ENCODE measurements at regions not wholly inside any gene's neighbourhood (a gene's known extent, or its start where the extent isn't known, plus 50 kb on each side); places are given as distances from the start of the nearest gene placed in this dataset.

DNA sequence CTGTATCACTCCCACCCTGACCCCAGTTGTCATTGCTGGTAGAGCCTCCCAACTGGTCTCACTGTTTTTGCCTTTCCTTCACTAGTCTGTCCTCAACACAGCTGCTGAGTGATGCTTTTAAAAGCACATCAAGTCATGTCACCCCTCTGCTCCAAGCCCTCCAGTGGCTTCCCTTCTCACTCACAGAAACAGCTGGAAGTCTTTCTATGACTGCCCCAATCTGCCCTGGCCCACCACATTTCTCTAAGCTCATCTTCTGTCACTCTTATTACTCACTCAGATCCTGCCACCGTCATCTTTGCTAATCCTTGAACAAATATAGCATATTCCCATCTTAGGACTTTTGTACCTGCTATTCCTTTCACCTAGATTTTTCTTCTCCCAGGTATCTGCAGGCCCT lies 242.6 kb upstream of the RBBP8 start:
- WGBS = 91% methylated on average over 1 of the region's 1 CpG
- no peaks in the 10 kb centered on the region for H3K4me1 ChIP-seq (replicated peaks)

DNA sequence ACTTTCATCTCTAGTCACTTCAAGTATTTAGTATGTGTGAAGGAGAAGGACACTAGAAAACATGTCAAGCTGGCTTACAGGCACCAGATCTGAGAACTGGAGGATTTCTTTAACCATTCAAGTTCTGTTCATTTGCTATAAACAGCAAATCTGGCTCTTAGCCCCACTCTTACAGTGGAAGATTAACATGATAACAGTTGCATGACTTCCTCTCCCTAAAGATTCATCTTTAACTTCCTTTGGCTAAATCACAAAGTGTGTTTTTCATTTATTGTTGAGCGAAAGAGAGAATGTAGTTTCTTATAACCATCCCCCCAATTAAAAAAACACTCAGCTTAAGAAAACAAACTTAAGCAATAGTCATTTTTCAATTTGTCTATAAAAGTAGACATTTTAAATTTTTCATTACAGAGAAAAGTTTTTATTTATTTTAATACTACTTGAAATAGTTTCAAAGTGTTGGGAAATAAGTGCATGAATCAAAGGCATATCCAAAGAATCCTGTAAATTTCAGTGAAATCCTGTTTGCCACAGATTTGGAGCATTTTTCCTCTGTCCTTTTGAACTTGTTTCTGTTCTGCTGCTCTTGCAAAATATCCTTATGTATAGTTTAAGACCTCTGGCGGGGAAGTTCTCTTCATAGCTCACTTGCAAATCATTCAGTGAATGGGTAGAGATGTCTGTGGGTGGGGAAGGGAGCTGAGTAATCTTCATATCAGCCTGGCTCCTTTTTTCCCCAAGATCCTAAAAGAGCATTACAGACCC lies 241.0 kb upstream of the RBBP8 start:
- Histone ChIP-seq H3K9me3 (no peaks in the 10 kb centered on the region), H3K4me1 (replicated peaks) (no peaks in the 10 kb centered on the region), H3K27me3 (replicated peaks; ENCODE audit: insufficient read depth) (no peaks in the 10 kb centered on the region), H3K4me3 (no peak overlapping the region), H3K36me3 (no peaks in the 10 kb centered on the region), H3K27ac (no peak overlapping the region)
- intact Hi-C loops (cut with DNase I) = no loop called here
- WGBS = 43% methylated on average over 2 of the region's 2 CpGs
- TF ChIP-seq, protein P1, sequence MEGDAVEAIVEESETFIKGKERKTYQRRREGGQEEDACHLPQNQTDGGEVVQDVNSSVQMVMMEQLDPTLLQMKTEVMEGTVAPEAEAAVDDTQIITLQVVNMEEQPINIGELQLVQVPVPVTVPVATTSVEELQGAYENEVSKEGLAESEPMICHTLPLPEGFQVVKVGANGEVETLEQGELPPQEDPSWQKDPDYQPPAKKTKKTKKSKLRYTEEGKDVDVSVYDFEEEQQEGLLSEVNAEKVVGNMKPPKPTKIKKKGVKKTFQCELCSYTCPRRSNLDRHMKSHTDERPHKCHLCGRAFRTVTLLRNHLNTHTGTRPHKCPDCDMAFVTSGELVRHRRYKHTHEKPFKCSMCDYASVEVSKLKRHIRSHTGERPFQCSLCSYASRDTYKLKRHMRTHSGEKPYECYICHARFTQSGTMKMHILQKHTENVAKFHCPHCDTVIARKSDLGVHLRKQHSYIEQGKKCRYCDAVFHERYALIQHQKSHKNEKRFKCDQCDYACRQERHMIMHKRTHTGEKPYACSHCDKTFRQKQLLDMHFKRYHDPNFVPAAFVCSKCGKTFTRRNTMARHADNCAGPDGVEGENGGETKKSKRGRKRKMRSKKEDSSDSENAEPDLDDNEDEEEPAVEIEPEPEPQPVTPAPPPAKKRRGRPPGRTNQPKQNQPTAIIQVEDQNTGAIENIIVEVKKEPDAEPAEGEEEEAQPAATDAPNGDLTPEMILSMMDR (IDR thresholded peaks at IDR 0.05) = no peak
- TF ChIP-seq POLR2AphosphoS5 (IDR thresholded peaks at IDR 0.05) = no peak
- no peak for TF ChIP-seq POLR2A (IDR thresholded peaks at IDR 0.05)
- DNase-seq (ENCODE audit: low spot score) = no peak

More for the DNA sequence above, 242.6 kb upstream of the RBBP8 start:
- no peaks in the 10 kb centered on the region for H3K27me3 ChIP-seq (replicated peaks; ENCODE audit: insufficient read depth)
- no peak for DNase-seq (ENCODE audit: low spot score)
- TF ChIP-seq, protein P1 (IDR thresholded peaks at IDR 0.05) = no peak
- TF ChIP-seq POLR2AphosphoS5 (IDR thresholded peaks at IDR 0.05) (no peak), POLR2A (IDR thresholded peaks at IDR 0.05) (no peak)
- H3K27ac ChIP-seq = no peak overlapping the region
- H3K9me3 ChIP-seq = no peaks in the 10 kb centered on the region
- H3K36me3 ChIP-seq = no peaks in the 10 kb centered on the region
- H3K4me3 ChIP-seq = no peak overlapping the region
- intact Hi-C loops (cut with DNase I) = no loop called here

DNA sequence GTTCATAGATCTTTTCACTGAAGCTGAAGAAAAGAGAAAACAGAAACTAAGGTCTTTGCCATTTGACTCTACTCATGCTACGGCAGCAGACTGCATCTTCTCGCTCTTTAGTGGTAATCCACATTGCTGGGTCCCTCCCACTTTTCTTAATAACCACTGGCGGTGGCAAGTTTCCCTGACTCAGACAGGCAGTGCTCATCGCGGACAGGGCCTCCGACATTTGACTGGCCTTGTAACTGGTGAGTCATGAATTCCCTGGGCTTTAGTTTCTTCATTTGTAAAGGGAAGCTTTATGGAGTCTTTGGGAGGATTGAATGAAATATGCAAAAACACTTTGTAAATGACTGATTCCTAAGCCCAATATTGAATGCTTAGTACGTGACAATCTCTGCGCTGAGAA lies 238.2 kb upstream of the RBBP8 start:
- H3K36me3 ChIP-seq = no peaks in the 10 kb centered on the region
- no peak overlapping the region for H3K27ac ChIP-seq
- 74% methylated on average over 8 of the region's 8 CpGs for WGBS
- no peaks in the 10 kb centered on the region for H3K27me3 ChIP-seq (replicated peaks; ENCODE audit: insufficient read depth)
- no peak for TF ChIP-seq POLR2AphosphoS5 (IDR thresholded peaks at IDR 0.05)
- TF ChIP-seq, protein P1 (IDR thresholded peaks at IDR 0.05) = no peak
- no peaks in the 10 kb centered on the region for H3K4me1 ChIP-seq (replicated peaks)
- no peak for DNase-seq (ENCODE audit: low spot score)
- H3K4me3 ChIP-seq = no peak overlapping the region
- H3K9me3 ChIP-seq = no peaks in the 10 kb centered on the region
- intact Hi-C loops (cut with DNase I) = no loop called here

DNA sequence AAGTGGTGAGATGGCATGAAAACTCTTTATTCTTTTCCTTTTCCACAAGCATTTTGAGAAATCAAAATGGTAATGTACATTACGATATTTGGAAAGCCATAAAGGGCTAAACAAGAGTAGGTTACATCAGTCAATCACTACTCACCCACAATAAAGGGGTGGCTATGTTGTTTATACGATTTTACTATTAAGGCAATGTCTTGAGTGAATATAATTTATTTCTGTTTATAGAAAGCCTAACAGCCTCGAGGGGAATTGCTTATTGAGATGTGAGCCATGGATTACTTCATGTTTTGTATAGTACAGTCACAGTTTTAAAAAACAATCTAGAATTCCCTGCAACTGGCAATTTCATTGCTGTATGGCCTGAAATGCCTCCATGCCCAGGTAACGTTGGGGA lies 237.5 kb upstream of the RBBP8 start:
- intact Hi-C loops (cut with DNase I) = no loop called here
- H3K4me3 ChIP-seq = no peak overlapping the region
- DNase-seq (ENCODE audit: low spot score) = no peak
- no peaks in the 10 kb centered on the region for H3K27me3 ChIP-seq (replicated peaks; ENCODE audit: insufficient read depth)
- WGBS = 53% methylated on average over 4 of the region's 4 CpGs
- H3K36me3 ChIP-seq = no peaks in the 10 kb centered on the region
- H3K27ac ChIP-seq = no peak overlapping the region
- TF ChIP-seq POLR2AphosphoS5 (IDR thresholded peaks at IDR 0.05) (no peak), POLR2A (IDR thresholded peaks at IDR 0.05) (no peak)
- TF ChIP-seq, protein P1 (IDR thresholded peaks at IDR 0.05) = no peak
- no peaks in the 10 kb centered on the region for H3K9me3 ChIP-seq
- H3K4me1 ChIP-seq (replicated peaks) = no peaks in the 10 kb centered on the region

DNA sequence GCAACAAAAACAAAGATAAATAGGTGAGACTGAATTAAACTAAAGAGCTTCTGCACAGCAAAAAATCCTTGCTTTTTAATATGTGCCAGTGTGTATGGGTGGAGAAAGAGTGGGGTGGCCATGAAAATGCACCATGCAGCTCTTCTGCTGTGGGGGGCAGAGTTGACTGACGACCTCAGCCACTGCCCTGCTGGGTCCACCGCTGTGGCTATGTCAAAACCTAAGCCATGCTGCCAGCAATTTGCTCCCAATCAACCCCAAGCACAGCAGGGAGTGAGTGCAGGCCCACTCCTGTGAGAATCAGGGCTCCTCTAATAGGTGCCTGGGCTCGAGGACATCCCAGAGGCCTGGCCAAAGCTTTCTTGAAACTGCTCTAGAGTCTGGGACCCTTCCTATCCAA lies 235.6 kb upstream of the RBBP8 start:
- WGBS = 91% methylated on average over 3 of the region's 3 CpGs
- TF ChIP-seq POLR2A (IDR thresholded peaks at IDR 0.05) (no peak), POLR2AphosphoS5 (IDR thresholded peaks at IDR 0.05) (no peak)
- TF ChIP-seq, protein P1 (IDR thresholded peaks at IDR 0.05) = no peak

More for the DNA sequence above, 235.6 kb upstream of the RBBP8 start:
- H3K9me3 ChIP-seq = no peaks in the 10 kb centered on the region
- H3K27me3 ChIP-seq (replicated peaks; ENCODE audit: insufficient read depth) = no peaks in the 10 kb centered on the region
- no peak overlapping the region for H3K4me3 ChIP-seq
- H3K36me3 ChIP-seq = no peaks in the 10 kb centered on the region
- H3K27ac ChIP-seq = no peak overlapping the region
- intact Hi-C loops (cut with DNase I) = no loop called here
- no peak for DNase-seq (ENCODE audit: low spot score)
- H3K4me1 ChIP-seq (replicated peaks) = no peaks in the 10 kb centered on the region

Measured in prostate gland (tissue), 2 donors.